Neural progenitor cell (in vitro differentiated cells): ENCODE measurements at regions not wholly inside any gene's neighbourhood (a gene's known extent, or its start where the extent isn't known, plus 50 kb on each side); places are given as distances from the start of the nearest gene placed in this dataset.

ENCODE experiments used
- DNase-seq: peaks from one replicate; pipeline ENCODE4 v3.0.0-alpha.2; 2016; ENCODE audit warnings: low spot score
- H2AFZ ChIP-seq: fragments of 200-600 bp; sonication (generic); replicated peaks from 2 replicates; pipeline ENCODE4 v1.6.1; 2016; ENCODE audit warnings: antibody characterized with exemption
- H3F3A ChIP-seq: fragments of 200-600 bp; sonication (generic); 2 replicates; pipeline ENCODE4 v1.6.1; 2016; ENCODE audit warnings: antibody characterized with exemption, low read depth
- H3K27ac ChIP-seq: fragments of 200-600 bp; sonication (generic); 2 replicates; pipeline ENCODE4 v1.5.1; 2016; ENCODE audit warnings: mild to moderate bottlenecking
- H3K27me3 ChIP-seq: fragments of 200-600 bp; sonication (generic); 2 replicates; pipeline ENCODE4 v1.6.1; 2016; ENCODE audit warnings: mild to moderate bottlenecking, moderate library complexity
- H3K36me3 ChIP-seq: fragments of 200-600 bp; sonication (generic); 2 replicates; pipeline ENCODE4 v1.5.1; 2016
- H3K4me1 ChIP-seq: fragments of 200-600 bp; sonication (generic); 2 replicates; pipeline ENCODE4 v1.6.1; 2016; ENCODE audit warnings: mixed run types
- H3K4me2 ChIP-seq: fragments of 200-600 bp; sonication (generic); 2 replicates; pipeline ENCODE4 v1.6.1; 2016
- H3K4me3 ChIP-seq: fragments of 200-600 bp; sonication (generic); 2 replicates; pipeline ENCODE4 v1.5.1; 2016
- H3K79me2 ChIP-seq: fragments of 200-600 bp; sonication (generic); 2 replicates; pipeline ENCODE4 v1.6.1; 2016; ENCODE audit warnings: low read depth
- H3K9ac ChIP-seq: fragments of 200-600 bp; sonication (generic); 2 replicates; pipeline ENCODE4 v1.6.1; 2016
- H3K9me3 ChIP-seq: fragments of 200-600 bp; sonication (generic); 2 replicates; pipeline ENCODE4 v1.5.1; 2016; ENCODE audit warnings: low read depth
- H4K20me1 ChIP-seq: fragments of 200-600 bp; sonication (generic); 2 replicates; pipeline ENCODE4 v1.6.1; 2016; ENCODE audit warnings: low read depth
- H3K27ac Mint-ChIP-seq: 3 replicates; pipeline ENCODE4 v1.8.0; 2021; ENCODE audit warnings: mixed read lengths
- H3K27me3 Mint-ChIP-seq: 2 replicates; pipeline ENCODE4 v1.8.0; 2022; ENCODE audit warnings: low read depth, mild to moderate bottlenecking, inconsistent platforms, moderate library complexity, mixed read lengths; ENCODE audit not compliant: insufficient read depth
- H3K36me3 Mint-ChIP-seq: 3 replicates; pipeline ENCODE4 v1.8.0; 2021; ENCODE audit warnings: mixed read lengths
- H3K4me1 Mint-ChIP-seq: 3 replicates; pipeline ENCODE4 v1.8.0; 2021; ENCODE audit warnings: mixed read lengths
- H3K4me3 Mint-ChIP-seq: 3 replicates; pipeline ENCODE4 v1.8.0; 2021; ENCODE audit warnings: mild to moderate bottlenecking, moderate library complexity, mixed read lengths
- H3K9me3 Mint-ChIP-seq: 3 replicates; pipeline ENCODE4 v1.8.0; 2020; ENCODE audit warnings: mixed read lengths
- EZH2 ChIP-seq: fragments of 200-600 bp; sonication (generic); IDR thresholded peaks from 2 replicates; pipeline ENCODE4 v1.6.1; 2017; ENCODE audit warnings: antibody characterized with exemption, mild to moderate bottlenecking, moderate library complexity
- EZH2phosphoT487 ChIP-seq: fragments of 200-600 bp; sonication (generic); IDR thresholded peaks from 2 replicates; pipeline ENCODE4 v1.6.1; 2017; ENCODE audit warnings: antibody characterized with exemption
- TF ChIP-seq, protein P1 (sequence below): fragments of 200-600 bp; sonication (generic); IDR thresholded peaks from 2 replicates; pipeline ENCODE4 v1.5.1; 2017; ENCODE audit warnings: antibody characterized with exemption, mild to moderate bottlenecking

DNA sequence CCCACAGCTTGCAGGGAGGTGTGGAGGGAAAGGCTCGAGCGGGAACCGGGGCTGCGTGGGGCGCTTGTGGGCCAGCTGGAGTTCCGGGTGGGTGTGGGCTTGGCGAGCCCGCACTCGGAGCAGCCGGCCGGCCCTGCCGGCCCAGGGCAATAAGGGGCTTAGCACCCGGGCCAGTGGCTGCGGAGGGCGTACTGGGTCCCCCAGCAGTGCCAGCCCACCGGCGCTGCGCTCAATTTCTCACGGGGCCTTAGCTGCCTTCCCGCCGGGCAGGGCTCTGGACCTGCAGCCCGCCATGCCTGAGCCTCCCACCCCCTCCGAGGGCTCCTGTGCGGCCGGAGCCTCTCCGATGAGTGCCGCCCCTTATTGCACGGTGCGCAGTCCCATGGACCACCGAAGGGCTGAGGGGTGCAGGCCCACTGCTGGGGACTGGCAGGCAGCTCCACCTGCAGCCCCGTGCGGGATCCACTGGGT is 1242.2 kb upstream of the EYS start:
- H3K4me1 ChIP-seq, result no peaks in the 10 kb centered on the region
- Mint-ChIP-seq H3K27ac (no peak overlapping the region), H3K4me1 (no peaks in the 10 kb centered on the region), H3K36me3 (no peaks in the 10 kb centered on the region), H3K9me3 (peaks cover 2% of the 10 kb centered on the region), H3K4me3 (no peak overlapping the region), H3K27me3 (peaks cover 3% of the 10 kb centered on the region)
- no peak for DNase-seq
- no peaks in the 10 kb centered on the region for H3F3A ChIP-seq
- no peaks in the 10 kb centered on the region for H3K27me3 ChIP-seq
- H3K27ac ChIP-seq, result no peak overlapping the region
- TF ChIP-seq, protein P1, sequence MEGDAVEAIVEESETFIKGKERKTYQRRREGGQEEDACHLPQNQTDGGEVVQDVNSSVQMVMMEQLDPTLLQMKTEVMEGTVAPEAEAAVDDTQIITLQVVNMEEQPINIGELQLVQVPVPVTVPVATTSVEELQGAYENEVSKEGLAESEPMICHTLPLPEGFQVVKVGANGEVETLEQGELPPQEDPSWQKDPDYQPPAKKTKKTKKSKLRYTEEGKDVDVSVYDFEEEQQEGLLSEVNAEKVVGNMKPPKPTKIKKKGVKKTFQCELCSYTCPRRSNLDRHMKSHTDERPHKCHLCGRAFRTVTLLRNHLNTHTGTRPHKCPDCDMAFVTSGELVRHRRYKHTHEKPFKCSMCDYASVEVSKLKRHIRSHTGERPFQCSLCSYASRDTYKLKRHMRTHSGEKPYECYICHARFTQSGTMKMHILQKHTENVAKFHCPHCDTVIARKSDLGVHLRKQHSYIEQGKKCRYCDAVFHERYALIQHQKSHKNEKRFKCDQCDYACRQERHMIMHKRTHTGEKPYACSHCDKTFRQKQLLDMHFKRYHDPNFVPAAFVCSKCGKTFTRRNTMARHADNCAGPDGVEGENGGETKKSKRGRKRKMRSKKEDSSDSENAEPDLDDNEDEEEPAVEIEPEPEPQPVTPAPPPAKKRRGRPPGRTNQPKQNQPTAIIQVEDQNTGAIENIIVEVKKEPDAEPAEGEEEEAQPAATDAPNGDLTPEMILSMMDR, result no peak
- TF ChIP-seq EZH2, result no peak
- TF ChIP-seq EZH2phosphoT487, result no peak
- H3K79me2 ChIP-seq, result no peaks in the 10 kb centered on the region
- no peaks in the 10 kb centered on the region for H3K36me3 ChIP-seq
- no peak overlapping the region for H3K4me2 ChIP-seq
- no peaks in the 10 kb centered on the region for H4K20me1 ChIP-seq
- no peaks in the 10 kb centered on the region for H3K9me3 ChIP-seq
- H2AFZ ChIP-seq, result no peak overlapping the region
- H3K4me3 ChIP-seq, result no peak overlapping the region
- no peak overlapping the region for H3K9ac ChIP-seq

DNA sequence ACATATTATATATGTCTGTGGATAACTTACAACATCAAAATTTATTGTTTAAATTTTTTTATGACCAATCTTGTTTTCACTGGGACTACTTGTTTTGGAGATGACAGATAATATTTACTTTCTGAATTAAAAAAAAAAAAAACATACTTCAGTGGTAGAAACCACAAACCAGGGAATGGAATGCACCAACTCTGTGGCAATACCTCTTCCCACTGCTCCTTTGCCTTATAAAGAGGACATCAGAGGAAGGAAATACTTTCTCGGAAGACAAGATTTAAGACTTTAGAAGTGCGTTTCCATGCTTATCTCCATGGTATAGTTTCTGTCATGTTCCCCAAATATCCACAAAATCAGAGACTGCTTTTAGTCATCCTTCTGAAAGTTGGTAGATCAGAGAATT is 1241.1 kb upstream of the EYS start:
- no peaks in the 10 kb centered on the region for H3K4me1 Mint-ChIP-seq
- no peaks in the 10 kb centered on the region for H3K79me2 ChIP-seq
- peaks cover 2% of the 10 kb centered on the region for H3K9me3 Mint-ChIP-seq
- TF ChIP-seq, protein P1, result no peak
- TF ChIP-seq EZH2phosphoT487 (no peak), EZH2 (no peak)
- no peak overlapping the region for H3K27ac Mint-ChIP-seq
- no peak overlapping the region for H3K27ac ChIP-seq
- no peaks in the 10 kb centered on the region for H3K9me3 ChIP-seq
- H3K36me3 Mint-ChIP-seq, result no peaks in the 10 kb centered on the region
- no peak overlapping the region for H3K4me3 ChIP-seq
- no peak overlapping the region for H3K9ac ChIP-seq
- H3K4me3 Mint-ChIP-seq, result no peak overlapping the region
- H2AFZ ChIP-seq, result no peak overlapping the region
- H4K20me1 ChIP-seq, result no peaks in the 10 kb centered on the region
- no peak overlapping the region for H3K4me2 ChIP-seq
- peaks cover 3% of the 10 kb centered on the region for H3K27me3 Mint-ChIP-seq
- no peaks in the 10 kb centered on the region for H3F3A ChIP-seq
- no peaks in the 10 kb centered on the region for H3K27me3 ChIP-seq
- no peaks in the 10 kb centered on the region for H3K36me3 ChIP-seq
- H3K4me1 ChIP-seq, result no peaks in the 10 kb centered on the region
- DNase-seq, result no peak

GRCh38 chr6:66940003-66940402 is 1233.0 kb upstream of the EYS start:
- peaks cover 1% of the 10 kb centered on the region for H3K9me3 Mint-ChIP-seq
- peaks cover 7% of the 10 kb centered on the region for H3K27me3 Mint-ChIP-seq
- Histone ChIP-seq H2AFZ (no peak overlapping the region), H3K4me2 (no peak overlapping the region), H3K79me2 (no peaks in the 10 kb centered on the region), H3K27ac (no peak overlapping the region), H3K27me3 (no peaks in the 10 kb centered on the region), H3K36me3 (no peaks in the 10 kb centered on the region), H3K4me3 (no peak overlapping the region), H3K4me1 (no peaks in the 10 kb centered on the region), H3K9ac (no peak overlapping the region), H3K9me3 (no peaks in the 10 kb centered on the region), H3F3A (no peaks in the 10 kb centered on the region), H4K20me1 (no peaks in the 10 kb centered on the region)
- H3K4me1 Mint-ChIP-seq, result no peaks in the 10 kb centered on the region
- H3K4me3 Mint-ChIP-seq, result no peak overlapping the region
- no peak for DNase-seq
- TF ChIP-seq EZH2 (no peak), EZH2phosphoT487 (no peak)
- TF ChIP-seq, protein P1, result no peak
- no peaks in the 10 kb centered on the region for H3K36me3 Mint-ChIP-seq
- H3K27ac Mint-ChIP-seq, result no peak overlapping the region
